ENCODE measurements at regions not wholly inside any gene's neighbourhood (a gene's known extent, or its start where the extent isn't known, plus 50 kb on each side); places are given as distances from the start of the nearest gene placed in this dataset.
"Not testable (repeated sequence)": the region's sequence is repeated elsewhere in the genome, so short reads cannot be mapped to it uniquely, and the experiment has no call there.

DNA sequence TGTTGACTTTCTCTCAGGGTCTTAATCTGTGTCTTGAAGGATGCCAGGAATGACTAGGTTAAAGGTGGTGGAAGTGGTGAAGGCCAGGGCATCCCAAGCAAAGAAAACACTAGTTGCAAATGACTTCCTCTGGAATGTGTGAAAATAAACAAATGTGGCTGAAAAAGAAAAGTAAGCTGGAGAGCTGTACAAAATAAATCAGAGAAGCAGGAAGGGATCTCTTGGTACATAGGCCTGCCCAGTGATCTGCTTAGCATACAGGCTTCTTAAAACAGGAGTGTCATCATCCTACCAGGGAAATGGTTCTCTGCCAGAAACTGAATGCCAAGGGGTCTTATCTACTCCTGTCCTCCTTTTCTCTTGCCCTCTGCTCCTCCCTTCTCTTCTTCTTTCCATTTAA, 1616.0 kb downstream of the KHDRBS2 start:
- no peak for DNase-seq (ENCODE audit: low spot score)

GRCh38 chr6:60668428-60668827, 1617.6 kb downstream of the KHDRBS2 start:
- DNase-seq (ENCODE audit: low spot score) = no peak

- DNase-seq (ENCODE audit: low spot score) = not testable (repeated sequence)
These were observed 1622.8 kb downstream of the KHDRBS2 start for GRCh38 chr6:60663199-60663598.

- DNase-seq (ENCODE audit: low spot score) = no peak
These were observed 1642.2 kb downstream of the KHDRBS2 start for GRCh38 chr6:60643870-60644269.

DNA sequence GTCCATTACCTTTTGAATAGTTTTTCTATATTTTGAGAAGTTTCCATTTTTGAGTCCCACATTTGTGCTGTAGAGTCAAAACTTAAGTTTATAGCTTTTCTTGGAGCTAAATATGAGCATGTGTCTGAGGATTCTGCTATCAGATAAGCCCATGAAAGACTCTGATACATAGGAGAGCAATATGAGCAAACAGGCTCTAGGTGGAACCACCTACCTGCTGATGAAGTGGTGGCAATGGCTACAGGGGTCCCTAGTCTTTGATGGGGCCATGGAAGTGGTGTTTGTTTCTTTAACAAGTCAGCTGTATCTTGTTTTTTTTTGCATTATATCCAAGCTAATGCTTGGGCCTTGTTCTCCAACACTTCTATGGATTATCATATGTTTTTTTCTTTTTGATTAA, 1646.8 kb downstream of the KHDRBS2 start:
- not testable (repeated sequence) for DNase-seq (ENCODE audit: low spot score)

All from SW480 (cell line).